LNCaP clone FGC (cell line): ENCODE measurements at regions not wholly inside any gene's neighbourhood (a gene's known extent, or its start where the extent isn't known, plus 50 kb on each side); places are given as distances from the start of the nearest gene placed in this dataset.
"Not testable (repeated sequence)": the region's sequence is repeated elsewhere in the genome, so short reads cannot be mapped to it uniquely, and the experiment has no call there.

Experiments used
- DNase-seq: peaks from one replicate; pipeline ENCODE4 v3.0.0-alpha.2; 2011; ENCODE audit warnings: low read depth
- H3K4me3 ChIP-seq: 2 replicates; pipeline ENCODE4 v1.5.1; 2011; ENCODE audit warnings: mild to moderate bottlenecking, low read depth, low read length, control low read depth
- TF ChIP-seq, protein P1 (sequence below): IDR thresholded peaks from 2 replicates; pipeline ENCODE4 v1.5.1; 2012; ENCODE audit warnings: mild to moderate bottlenecking; ENCODE audit not compliant: control insufficient read depth, insufficient read depth; ENCODE audit errors: extremely low read depth

DNA sequence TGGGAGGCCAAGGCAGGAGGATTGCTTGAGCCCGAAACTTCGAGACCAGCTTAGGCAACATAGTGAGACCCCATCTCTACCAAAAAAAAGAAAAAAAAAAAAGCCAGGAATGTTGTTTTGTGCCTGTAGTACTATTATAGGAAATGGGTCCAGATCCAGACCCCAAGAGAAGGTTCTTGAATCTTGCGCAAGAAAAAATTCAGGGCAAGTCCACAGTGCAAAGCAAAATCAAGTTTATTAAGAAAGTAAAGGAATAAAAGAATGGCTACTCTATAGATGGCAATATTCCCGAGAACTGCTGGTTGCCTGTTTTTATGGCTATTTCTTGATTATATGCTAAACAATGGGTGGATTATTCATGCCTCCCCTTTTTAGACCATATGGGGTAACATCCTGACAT, 51.2 kb upstream of the RDX start:
- no peak overlapping the region for H3K4me3 ChIP-seq
- TF ChIP-seq, protein P1, sequence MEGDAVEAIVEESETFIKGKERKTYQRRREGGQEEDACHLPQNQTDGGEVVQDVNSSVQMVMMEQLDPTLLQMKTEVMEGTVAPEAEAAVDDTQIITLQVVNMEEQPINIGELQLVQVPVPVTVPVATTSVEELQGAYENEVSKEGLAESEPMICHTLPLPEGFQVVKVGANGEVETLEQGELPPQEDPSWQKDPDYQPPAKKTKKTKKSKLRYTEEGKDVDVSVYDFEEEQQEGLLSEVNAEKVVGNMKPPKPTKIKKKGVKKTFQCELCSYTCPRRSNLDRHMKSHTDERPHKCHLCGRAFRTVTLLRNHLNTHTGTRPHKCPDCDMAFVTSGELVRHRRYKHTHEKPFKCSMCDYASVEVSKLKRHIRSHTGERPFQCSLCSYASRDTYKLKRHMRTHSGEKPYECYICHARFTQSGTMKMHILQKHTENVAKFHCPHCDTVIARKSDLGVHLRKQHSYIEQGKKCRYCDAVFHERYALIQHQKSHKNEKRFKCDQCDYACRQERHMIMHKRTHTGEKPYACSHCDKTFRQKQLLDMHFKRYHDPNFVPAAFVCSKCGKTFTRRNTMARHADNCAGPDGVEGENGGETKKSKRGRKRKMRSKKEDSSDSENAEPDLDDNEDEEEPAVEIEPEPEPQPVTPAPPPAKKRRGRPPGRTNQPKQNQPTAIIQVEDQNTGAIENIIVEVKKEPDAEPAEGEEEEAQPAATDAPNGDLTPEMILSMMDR: no peak
- DNase-seq: no peak

DNA sequence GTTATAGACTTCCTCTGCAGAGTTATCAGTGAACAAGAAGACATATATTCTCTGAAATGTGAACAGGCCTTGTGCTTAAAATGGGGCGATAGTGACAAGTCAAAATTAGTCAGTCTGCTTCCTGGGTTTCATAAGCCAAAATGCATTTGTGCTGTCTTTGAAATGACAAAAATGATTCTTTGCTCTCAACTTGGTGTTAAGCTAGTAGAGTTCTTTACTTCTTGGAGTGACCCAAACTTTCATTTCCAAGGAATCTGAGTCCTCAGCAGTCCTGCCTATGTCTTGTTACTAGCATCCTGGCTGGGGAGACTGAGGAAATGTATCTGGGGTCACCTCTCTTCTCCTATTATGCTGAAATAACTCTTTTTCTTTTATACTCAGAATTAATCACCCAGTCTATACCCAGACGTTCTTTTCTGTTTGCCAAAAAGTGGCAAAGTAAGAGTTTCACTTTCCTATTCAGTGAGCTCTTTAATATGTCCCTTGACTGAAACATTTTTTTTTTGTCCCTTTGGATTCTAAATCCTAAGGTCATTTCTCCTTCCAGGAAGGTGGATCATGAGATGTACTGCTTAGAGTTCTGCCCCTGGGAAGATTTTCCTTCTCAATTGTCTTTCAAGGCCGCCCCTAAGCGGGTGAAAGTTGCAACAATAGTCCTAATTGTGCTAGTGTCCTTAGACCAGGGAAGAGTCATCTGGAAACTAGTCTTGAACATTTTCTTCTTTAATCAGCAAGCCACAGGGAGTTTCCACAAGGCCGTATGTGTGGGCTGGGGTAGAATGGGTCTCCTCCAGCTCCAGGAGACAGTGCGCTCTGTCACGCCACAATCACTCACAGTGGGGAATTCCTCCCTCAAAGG, 53.0 kb upstream of the RDX start:
- TF ChIP-seq, protein P1: no peak
- H3K4me3 ChIP-seq: no peak overlapping the region
- no peak for DNase-seq

DNA sequence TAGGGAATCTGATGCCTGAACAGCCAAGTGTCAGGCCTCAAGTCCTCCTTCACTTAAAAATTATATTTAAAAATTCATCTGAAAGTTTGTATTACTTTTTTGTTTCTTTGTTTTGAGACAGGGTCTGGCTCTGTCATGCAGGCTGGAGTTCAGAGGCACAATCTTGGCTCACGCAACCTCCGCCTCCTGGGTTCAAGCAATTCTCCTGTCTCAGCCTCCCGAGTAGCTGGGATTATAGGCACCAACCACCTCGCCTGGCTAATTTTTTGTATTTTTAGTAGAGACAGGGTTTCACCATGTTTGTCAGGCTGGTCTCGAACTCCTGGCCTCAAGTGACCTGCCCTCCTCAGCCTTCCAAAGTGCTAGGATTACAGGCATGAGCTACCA, 53.6 kb upstream of the RDX start:
- H3K4me3 ChIP-seq, DNase-seq: not testable (repeated sequence)

DNA sequence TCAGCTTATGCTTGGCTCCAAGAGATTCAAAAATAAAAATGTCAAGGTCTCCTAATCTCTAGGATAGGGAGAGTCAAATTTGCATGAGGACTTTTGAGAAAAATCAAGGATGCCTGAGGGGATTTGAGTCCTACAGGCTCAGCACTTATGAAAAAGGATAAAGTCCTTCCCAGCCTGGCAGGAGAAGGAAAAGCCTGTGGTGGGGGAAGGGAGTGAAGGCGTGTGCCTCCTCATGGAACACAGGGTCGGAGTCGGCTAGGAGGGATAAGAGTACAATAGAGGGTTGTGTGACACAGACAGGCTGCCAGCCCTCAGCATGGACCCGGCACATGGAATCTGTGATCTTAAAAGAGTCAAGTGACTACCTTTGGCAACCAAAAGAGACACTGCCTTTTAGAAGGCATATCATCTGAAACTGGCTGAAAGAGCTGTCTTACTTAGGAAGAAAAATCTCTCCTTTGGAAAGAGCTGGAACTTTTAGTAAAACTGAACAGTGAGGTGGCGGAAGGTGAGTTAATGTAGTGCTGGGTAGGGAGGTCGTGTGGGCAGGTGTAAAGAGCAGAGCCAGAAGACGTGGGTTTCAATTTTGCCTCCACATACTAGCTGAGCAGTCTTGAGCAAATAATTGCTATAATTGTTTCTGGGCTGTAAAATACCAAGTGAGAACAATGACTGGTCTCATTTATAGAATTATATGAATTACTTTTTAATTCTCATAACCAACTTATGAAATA, 58.8 kb upstream of the RDX start:
- TF ChIP-seq, protein P1: no peak
- no peak for DNase-seq
- H3K4me3 ChIP-seq: no peak overlapping the region

DNA sequence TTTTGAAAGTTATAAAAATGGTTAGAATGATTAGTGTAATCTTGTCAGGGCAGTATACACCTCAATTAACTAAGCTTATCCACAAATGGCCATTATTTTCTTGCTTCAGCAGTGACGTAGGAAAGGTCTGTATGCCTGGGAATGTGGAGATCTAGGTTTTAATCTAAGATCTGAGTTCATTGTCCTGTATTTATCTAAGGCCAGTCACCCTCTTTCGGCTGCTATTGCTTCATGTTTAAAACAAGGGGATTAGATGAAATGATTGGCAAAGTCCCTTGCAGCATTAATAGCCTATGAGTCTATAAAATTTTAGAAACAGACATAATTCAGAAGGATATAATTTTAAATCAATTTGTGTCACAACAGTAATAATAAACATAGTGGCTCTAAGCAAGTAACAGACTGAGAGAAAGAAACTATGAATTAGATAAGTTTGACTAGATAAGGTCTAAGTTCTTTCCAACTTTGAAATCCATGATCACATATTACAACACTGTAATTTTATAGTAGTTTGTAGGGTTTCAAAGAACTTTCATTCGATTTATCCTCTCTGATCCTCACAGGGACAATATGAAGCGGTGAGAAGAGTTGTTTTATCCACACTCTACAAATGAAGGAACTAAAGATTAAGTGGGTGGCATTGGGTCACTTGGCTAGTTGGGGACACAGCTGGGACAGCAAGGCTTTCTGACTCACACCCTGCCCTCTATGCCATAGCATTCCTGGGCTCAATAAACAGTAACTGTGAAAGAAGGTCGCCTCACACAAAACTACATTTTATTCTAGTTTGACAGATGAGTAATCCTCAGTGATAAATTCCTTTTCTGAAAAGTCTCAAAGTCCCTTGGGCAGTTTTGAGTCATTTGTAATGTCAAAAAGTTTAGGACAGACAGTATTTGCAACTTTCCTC, 60.6 kb upstream of the RDX start:
- TF ChIP-seq, protein P1: no peak
- DNase-seq: no peak
- H3K4me3 ChIP-seq: no peak overlapping the region

DNA sequence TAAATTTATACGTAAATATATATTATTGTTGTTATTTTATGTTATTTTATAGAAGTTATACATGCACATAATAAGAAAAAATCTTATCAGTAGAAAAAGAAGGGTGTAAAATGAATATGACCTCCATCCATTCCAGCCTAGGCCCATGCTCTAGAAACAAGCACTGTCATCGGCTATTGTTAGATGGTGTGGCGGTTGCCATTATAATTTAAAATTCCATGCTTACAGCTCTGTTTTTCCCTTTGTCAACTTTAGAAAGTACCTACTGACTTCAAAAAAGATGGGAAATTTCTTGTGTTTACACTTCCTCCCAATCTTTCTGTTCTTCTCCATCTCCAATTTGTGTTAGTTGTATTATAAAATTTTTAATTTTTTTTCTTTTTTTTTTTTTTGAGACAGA, 61.9 kb upstream of the RDX start:
- H3K4me3 ChIP-seq: no peak overlapping the region
- DNase-seq: no peak
- TF ChIP-seq, protein P1: no peak

DNA sequence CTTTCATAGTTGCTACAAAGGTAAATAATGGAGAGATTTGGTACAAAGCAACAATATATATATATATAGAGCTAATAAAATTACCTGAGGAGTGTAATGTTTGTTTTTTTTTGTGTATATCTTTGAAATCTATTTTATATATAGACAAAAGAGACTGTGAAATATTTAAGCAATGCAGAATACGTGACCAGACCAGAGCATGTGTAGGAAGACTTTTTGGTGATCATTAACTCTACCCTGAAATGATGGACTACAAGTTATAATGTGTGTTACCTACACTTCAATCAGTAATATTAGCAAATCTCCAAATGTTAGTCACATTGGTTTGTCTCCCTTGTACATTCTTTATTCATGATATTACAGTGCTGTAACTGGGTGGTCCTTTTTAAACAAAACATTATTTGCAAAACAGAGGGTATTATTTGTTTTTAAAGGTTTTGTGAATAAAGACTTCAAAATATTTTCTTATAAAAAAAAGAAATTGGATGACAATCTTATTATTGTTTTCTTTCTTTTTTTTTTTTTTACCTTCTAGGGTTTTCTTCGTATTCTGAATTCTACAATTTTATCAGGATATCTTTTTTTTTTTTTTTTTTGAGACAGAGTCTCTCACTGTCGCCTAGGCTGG, 64.5 kb upstream of the RDX start:
- DNase-seq, H3K4me3 ChIP-seq: not testable (repeated sequence)
